ENCODE measurements at regions not wholly inside any gene's neighbourhood (a gene's known extent, or its start where the extent isn't known, plus 50 kb on each side); places are given as distances from the start of the nearest gene placed in this dataset.
"Not testable (repeated sequence)": the region's sequence is repeated elsewhere in the genome, so short reads cannot be mapped to it uniquely, and the experiment has no call there.

GRCh38 chr10:106027240-106027639, 1137.3 kb downstream of the SORCS1 start:
- Histone ChIP-seq H3K9me2 (replicated peaks; ENCODE audit: insufficient read depth) (no peaks in the 10 kb centered on the region), H3K4me2 (no peak overlapping the region), H2AFZ (no peak overlapping the region), H3K36me3 (replicated peaks; ENCODE audit: insufficient read depth, low read depth) (no peaks in the 10 kb centered on the region), H3K79me2 (no peaks in the 10 kb centered on the region), H3K4me1 (ENCODE audit: insufficient read depth) (no peaks in the 10 kb centered on the region), H3K4me3 (no peak overlapping the region), H4K20me1 (ENCODE audit: insufficient read depth, poor library complexity, severe bottlenecking) (no peaks in the 10 kb centered on the region), H3K27me3 (no peaks in the 10 kb centered on the region), H3K9me3 (ENCODE audit: low read depth) (no peaks in the 10 kb centered on the region), H3K27ac (no peak overlapping the region)
- no peak for TF ChIP-seq CTCF (IDR thresholded peaks at IDR 0.05; ENCODE audit: poor library complexity)
- TF ChIP-seq EZH2 (IDR thresholded peaks at IDR 0.05; ENCODE audit: borderline replicate concordance) = no peak
- TF ChIP-seq EZH2phosphoT487 (IDR thresholded peaks at IDR 0.05; ENCODE audit: low read depth, severe bottlenecking, unreplicated experiment) = no peak
- WGBS (ENCODE audit: low lambda C conversion rate, missing lambda C conversion rate) = 82% methylated on average over 1 of the region's 1 CpG
- no peak for DNase-seq (ENCODE audit: low spot score)

- Histone ChIP-seq H3K36me3 (replicated peaks; ENCODE audit: insufficient read depth, low read depth) (no peaks in the 10 kb centered on the region), H4K20me1 (ENCODE audit: insufficient read depth, poor library complexity, severe bottlenecking) (no peaks in the 10 kb centered on the region), H3K27me3 (no peaks in the 10 kb centered on the region), H3K9me2 (replicated peaks; ENCODE audit: insufficient read depth) (no peaks in the 10 kb centered on the region), H3K4me1 (ENCODE audit: insufficient read depth) (no peaks in the 10 kb centered on the region), H3K27ac (no peak overlapping the region), H3K79me2 (no peaks in the 10 kb centered on the region), H3K4me2 (no peak overlapping the region), H3K4me3 (no peak overlapping the region), H2AFZ (no peak overlapping the region), H3K9me3 (ENCODE audit: low read depth) (no peaks in the 10 kb centered on the region)
- TF ChIP-seq EZH2phosphoT487 (IDR thresholded peaks at IDR 0.05; ENCODE audit: low read depth, severe bottlenecking, unreplicated experiment) = no peak
- TF ChIP-seq CTCF (IDR thresholded peaks at IDR 0.05; ENCODE audit: poor library complexity) = no peak
- TF ChIP-seq EZH2 (IDR thresholded peaks at IDR 0.05; ENCODE audit: borderline replicate concordance) = no peak
- DNase-seq (ENCODE audit: low spot score) = no peak
These were observed 1139.2 kb downstream of the SORCS1 start for GRCh38 chr10:106025208-106025811.

GRCh38 chr10:106023329-106023728, 1141.2 kb downstream of the SORCS1 start:
- Histone ChIP-seq H3K4me1 (ENCODE audit: insufficient read depth) (no peaks in the 10 kb centered on the region), H2AFZ (no peak overlapping the region), H3K4me3 (no peak overlapping the region), H3K9me3 (ENCODE audit: low read depth) (no peaks in the 10 kb centered on the region), H3K4me2 (no peak overlapping the region), H3K79me2 (no peaks in the 10 kb centered on the region), H3K9me2 (replicated peaks; ENCODE audit: insufficient read depth) (no peaks in the 10 kb centered on the region), H3K27me3 (no peaks in the 10 kb centered on the region), H3K36me3 (replicated peaks; ENCODE audit: insufficient read depth, low read depth) (no peaks in the 10 kb centered on the region), H3K27ac (no peak overlapping the region), H4K20me1 (ENCODE audit: insufficient read depth, poor library complexity, severe bottlenecking) (no peaks in the 10 kb centered on the region)
- WGBS (ENCODE audit: low lambda C conversion rate, missing lambda C conversion rate) = 82% methylated on average over 3 of the region's 3 CpGs
- no peak for DNase-seq (ENCODE audit: low spot score)
- TF ChIP-seq EZH2phosphoT487 (IDR thresholded peaks at IDR 0.05; ENCODE audit: low read depth, severe bottlenecking, unreplicated experiment) (no peak), CTCF (IDR thresholded peaks at IDR 0.05; ENCODE audit: poor library complexity) (no peak), EZH2 (IDR thresholded peaks at IDR 0.05; ENCODE audit: borderline replicate concordance) (no peak)

- not testable (repeated sequence) for H4K20me1 ChIP-seq (ENCODE audit: insufficient read depth, poor library complexity, severe bottlenecking); H3K4me1 ChIP-seq (ENCODE audit: insufficient read depth); H3K79me2 ChIP-seq; H3K36me3 ChIP-seq (replicated peaks; ENCODE audit: insufficient read depth, low read depth); H3K4me3 ChIP-seq; H3K27ac ChIP-seq; H2AFZ ChIP-seq; H3K9me2 ChIP-seq (replicated peaks; ENCODE audit: insufficient read depth); H3K4me2 ChIP-seq; DNase-seq (ENCODE audit: low spot score); H3K9me3 ChIP-seq (ENCODE audit: low read depth); H3K27me3 ChIP-seq
- 80% methylated on average over 6 of the region's 6 CpGs for WGBS (ENCODE audit: low lambda C conversion rate, missing lambda C conversion rate)
These were observed 1144.9 kb downstream of the SORCS1 start for GRCh38 chr10:106019559-106019958.

- not testable (repeated sequence) for H3K27ac ChIP-seq; H3K4me3 ChIP-seq; DNase-seq (ENCODE audit: low spot score); H4K20me1 ChIP-seq (ENCODE audit: insufficient read depth, poor library complexity, severe bottlenecking); H3K36me3 ChIP-seq (replicated peaks; ENCODE audit: insufficient read depth, low read depth); H3K9me2 ChIP-seq (replicated peaks; ENCODE audit: insufficient read depth); H3K9me3 ChIP-seq (ENCODE audit: low read depth); H3K4me2 ChIP-seq; H3K4me1 ChIP-seq (ENCODE audit: insufficient read depth); H3K27me3 ChIP-seq; H3K79me2 ChIP-seq; H2AFZ ChIP-seq
- 72% methylated on average over 4 of the region's 4 CpGs for WGBS (ENCODE audit: low lambda C conversion rate, missing lambda C conversion rate)
These were observed 1148.9 kb downstream of the SORCS1 start for GRCh38 chr10:106015369-106016199.
